Esophagus muscularis mucosa (tissue), 4 donors: ENCODE measurements at regions not wholly inside any gene's neighbourhood (a gene's known extent, or its start where the extent isn't known, plus 50 kb on each side); places are given as distances from the start of the nearest gene placed in this dataset.

ENCODE experiments used
- DNase-seq: peaks from one replicate; pipeline ENCODE4 v3.0.0-alpha.2; 2017; ENCODE audit errors: extremely low spot score
- H3K27ac ChIP-seq, 4 donors: fragments of 200-600 bp; sonication (generic); replicated peaks in 1 of 4; 1 replicate in 3 of 4; 2 replicates in 1 of 4; pipeline ENCODE4 v1.5.1; 2016 to 2019; ENCODE audit warnings: mild to moderate bottlenecking in 1 of 4
- H3K27me3 ChIP-seq, 4 donors: fragments of 200-600 bp; sonication (generic); one replicate each; pipeline versions ENCODE4 v1.5.1 to v1.6.0; 2016 to 2019
- H3K36me3 ChIP-seq, 4 donors: fragments of 200-600 bp; sonication (generic); one replicate each; pipeline ENCODE4 v1.5.1; 2016 to 2019
- H3K4me1 ChIP-seq, 4 donors: fragments of 200-600 bp; sonication (generic); one replicate each; pipeline ENCODE4 v1.5.1; 2016 to 2019
- H3K4me3 ChIP-seq, 4 donors: fragments of 200-600 bp; sonication (generic); 1 replicate in 2 of 4; 2 replicates in 2 of 4; pipeline ENCODE4 v1.5.1; 2016 to 2019; ENCODE audit warnings: mild to moderate bottlenecking in 4 of 4, moderate library complexity in 1 of 4
- H3K9me3 ChIP-seq, 4 donors: fragments of 200-600 bp; sonication (generic); 1 replicate in 3 of 4; 2 replicates in 1 of 4; pipeline ENCODE4 v1.5.1; 2016 to 2019
- CTCF ChIP-seq, 3 experiments: fragments of 200-600 bp in 2 of 3; fragments of 450-650 bp in 1 of 3; sonication (generic) in 2 of 3; IDR thresholded peaks; one replicate each; pipeline ENCODE4 v1.5.1; 2017 to 2019; ENCODE audit warnings: antibody characterized with exemption in 3 of 3, mild to moderate bottlenecking in 2 of 3, moderate library complexity in 1 of 3
- EP300 ChIP-seq: sonication (generic); formaldehyde crosslinking; IDR thresholded peaks from one replicate; pipeline ENCODE4 v1.6.1; 2017; ENCODE audit warnings: antibody characterized with exemption
- POLR2A ChIP-seq: fragments of 450-650 bp; IDR thresholded peaks from one replicate; pipeline ENCODE4 v1.6.1; 2017; ENCODE audit warnings: antibody characterized with exemption, moderate library complexity, mild to moderate bottlenecking, low read depth
- POLR2AphosphoS5 ChIP-seq, 2 donors: sonication (generic); formaldehyde crosslinking; IDR thresholded peaks; one replicate each; pipeline ENCODE4 v1.6.1; 2017; ENCODE audit warnings: antibody characterized with exemption in 2 of 2
- WGBS: methylation state at CpG from one replicate; pipeline ENCODE4 v1.1.5; 2018; 5-methylcytosine and 5-hydroxymethylcytosine counted together
- intact Hi-C: fragments of 100-400 bp; cut with DNase I; formaldehyde crosslinking; loops from one replicate; pipeline ENCODE4 v1.15.1; 2023

GRCh38 chr14:85247071-85247470, 282.9 kb upstream of the FLRT2 start:
- WGBS, result 87% methylated on average over 3 of the region's 3 CpGs

GRCh38 chr14:85248881-85249635, 280.9 kb upstream of the FLRT2 start:
- Histone ChIP-seq H3K36me3 (no peaks in the 10 kb centered on the region), H3K4me1 (no peaks in the 10 kb centered on the region), H3K27ac (no peak overlapping the region), H3K9me3 (no peaks in the 10 kb centered on the region), H3K27me3 (no peaks in the 10 kb centered on the region), H3K4me3 (no peak overlapping the region)
- no peak for DNase-seq
- intact Hi-C loops, result no loop called here
- WGBS, result 88% methylated on average over 4 of the region's 4 CpGs
- TF ChIP-seq CTCF (IDR thresholded peaks at IDR 0.05), result no peak
- TF ChIP-seq POLR2A, result no peak
- no peak for TF ChIP-seq EP300
- TF ChIP-seq POLR2AphosphoS5 (IDR thresholded peaks at IDR 0.05), result no peak

More at GRCh38 chr14:85247071-85247470, 282.9 kb upstream of the FLRT2 start:
- H3K36me3 ChIP-seq, result no peaks in the 10 kb centered on the region
- no peaks in the 10 kb centered on the region for H3K4me1 ChIP-seq
- no peaks in the 10 kb centered on the region for H3K27me3 ChIP-seq
- no peak overlapping the region for H3K4me3 ChIP-seq
- no peak overlapping the region for H3K27ac ChIP-seq
- TF ChIP-seq POLR2AphosphoS5 (IDR thresholded peaks at IDR 0.05), result no peak
- no peak for TF ChIP-seq EP300
- TF ChIP-seq CTCF (IDR thresholded peaks at IDR 0.05), result no peak
- TF ChIP-seq POLR2A, result no peak
- DNase-seq, result no peak
- intact Hi-C loops, result no loop called here
- no peaks in the 10 kb centered on the region for H3K9me3 ChIP-seq

GRCh38 chr14:85250414-85251189, 279.3 kb upstream of the FLRT2 start:
- no peak for DNase-seq
- Histone ChIP-seq H3K27me3 (no peaks in the 10 kb centered on the region), H3K4me1 (no peaks in the 10 kb centered on the region), H3K36me3 (no peaks in the 10 kb centered on the region), H3K9me3 (no peaks in the 10 kb centered on the region), H3K27ac (no peak overlapping the region), H3K4me3 (no peak overlapping the region)
- 68% methylated on average over 8 of the region's 8 CpGs for WGBS
- no peak for TF ChIP-seq CTCF (IDR thresholded peaks at IDR 0.05)
- no peak for TF ChIP-seq EP300
- TF ChIP-seq POLR2A, result no peak
- no peak for TF ChIP-seq POLR2AphosphoS5 (IDR thresholded peaks at IDR 0.05)
- intact Hi-C loops, result no loop called here

- intact Hi-C loops, result no loop called here
Observed at GRCh38 chr14:85252011-85252410, 277.9 kb upstream of the FLRT2 start.

More at GRCh38 chr14:85252011-85252410, 277.9 kb upstream of the FLRT2 start:
- Histone ChIP-seq H3K4me1 (no peaks in the 10 kb centered on the region), H3K4me3 (no peak overlapping the region), H3K9me3 (no peaks in the 10 kb centered on the region), H3K27me3 (no peaks in the 10 kb centered on the region), H3K36me3 (no peaks in the 10 kb centered on the region), H3K27ac (no peak overlapping the region)
- no peak for DNase-seq
- 77% methylated on average over 1 of the region's 1 CpG for WGBS
- TF ChIP-seq POLR2AphosphoS5 (IDR thresholded peaks at IDR 0.05), result no peak
- TF ChIP-seq EP300, result no peak
- TF ChIP-seq POLR2A, result no peak
- no peak for TF ChIP-seq CTCF (IDR thresholded peaks at IDR 0.05)
